ENCODE measurements at regions not wholly inside any gene's neighbourhood (a gene's known extent, or its start where the extent isn't known, plus 50 kb on each side); places are given as distances from the start of the nearest gene placed in this dataset.
"Not testable (repeated sequence)": the region's sequence is repeated elsewhere in the genome, so short reads cannot be mapped to it uniquely, and the experiment has no call there.

GRCh38 chr5:116859666-116860320, 285.2 kb upstream of the SEMA6A start:
- no peak overlapping the region for H3K27ac ChIP-seq
- H3K79me2 ChIP-seq (ENCODE audit: insufficient read depth, low read depth), result no peaks in the 10 kb centered on the region
- H2AFZ ChIP-seq (ENCODE audit: low read depth), result no peak overlapping the region
- no peaks in the 10 kb centered on the region for H3K36me3 ChIP-seq (ENCODE audit: insufficient read depth)
- no peak for TF ChIP-seq CTCF (conservative IDR thresholded peaks at IDR 0.05; ENCODE audit: low read depth, low read length)
- no peak overlapping the region for H3K4me2 ChIP-seq
- no peaks in the 10 kb centered on the region for H3K4me1 ChIP-seq (ENCODE audit: low read depth, poor library complexity, severe bottlenecking)
- H3K9ac ChIP-seq, result no peak overlapping the region
- H3K4me3 ChIP-seq (IDR thresholded peaks at IDR 0.05; ENCODE audit: insufficient read depth, low read depth, low read length), result no peak overlapping the region
- no peaks in the 10 kb centered on the region for H3K27me3 ChIP-seq (ENCODE audit: insufficient read depth, low read depth)
- no peaks in the 10 kb centered on the region for H4K20me1 ChIP-seq (ENCODE audit: insufficient read depth)

DNA sequence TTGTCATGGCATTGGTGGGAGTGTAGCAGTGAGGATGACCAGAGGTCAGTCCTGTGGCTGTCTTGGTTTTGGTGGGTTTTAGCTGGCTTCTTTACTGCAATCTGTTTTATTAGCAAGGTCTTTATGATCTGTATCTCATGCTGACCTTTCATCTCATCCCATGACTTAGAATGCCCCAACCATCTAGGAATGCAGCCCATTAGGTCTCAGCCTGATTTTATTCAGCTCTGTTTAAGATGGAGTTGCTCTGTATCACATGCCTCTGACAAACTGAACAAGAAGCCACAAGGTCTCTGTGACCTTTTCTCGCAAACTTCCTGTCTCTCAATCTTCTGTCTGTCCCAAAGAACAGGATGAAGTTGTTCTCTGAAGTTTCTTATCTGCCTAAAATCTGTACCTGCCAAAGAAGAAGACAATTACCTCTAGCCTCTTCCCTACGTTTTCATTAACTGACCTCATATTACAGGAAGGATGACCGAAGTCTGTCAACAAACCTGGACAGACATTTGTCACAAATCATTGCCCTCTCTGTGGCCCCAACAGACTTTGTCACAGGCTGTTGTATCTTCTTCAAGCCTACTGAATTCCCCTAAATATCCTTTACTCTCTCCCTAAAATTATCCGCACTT, 284.2 kb upstream of the SEMA6A start:
- no peaks in the 10 kb centered on the region for H3K36me3 ChIP-seq (ENCODE audit: insufficient read depth)
- H3K27ac ChIP-seq, result no peak overlapping the region
- no peak overlapping the region for H3K4me2 ChIP-seq
- TF ChIP-seq CTCF (conservative IDR thresholded peaks at IDR 0.05; ENCODE audit: low read depth, low read length), result no peak
- H3K4me3 ChIP-seq (IDR thresholded peaks at IDR 0.05; ENCODE audit: insufficient read depth, low read depth, low read length), result no peak overlapping the region
- no peaks in the 10 kb centered on the region for H3K4me1 ChIP-seq (ENCODE audit: low read depth, poor library complexity, severe bottlenecking)
- no peaks in the 10 kb centered on the region for H3K79me2 ChIP-seq (ENCODE audit: insufficient read depth, low read depth)
- H3K9ac ChIP-seq, result no peak overlapping the region
- no peaks in the 10 kb centered on the region for H4K20me1 ChIP-seq (ENCODE audit: insufficient read depth)
- H2AFZ ChIP-seq (ENCODE audit: low read depth), result no peak overlapping the region
- no peaks in the 10 kb centered on the region for H3K27me3 ChIP-seq (ENCODE audit: insufficient read depth, low read depth)

GRCh38 chr5:116858020-116858419, 283.4 kb upstream of the SEMA6A start:
- H3K36me3 ChIP-seq (ENCODE audit: insufficient read depth); H3K9ac ChIP-seq; H3K4me1 ChIP-seq (ENCODE audit: low read depth, poor library complexity, severe bottlenecking); H4K20me1 ChIP-seq (ENCODE audit: insufficient read depth); H3K79me2 ChIP-seq (ENCODE audit: insufficient read depth, low read depth); H3K27ac ChIP-seq; H3K4me2 ChIP-seq; H3K27me3 ChIP-seq (ENCODE audit: insufficient read depth, low read depth); H2AFZ ChIP-seq (ENCODE audit: low read depth); H3K4me3 ChIP-seq (IDR thresholded peaks at IDR 0.05; ENCODE audit: insufficient read depth, low read depth, low read length): not testable (repeated sequence)

- Histone ChIP-seq H4K20me1 (ENCODE audit: insufficient read depth) (no peaks in the 10 kb centered on the region), H3K4me2 (no peak overlapping the region), H3K27me3 (ENCODE audit: insufficient read depth, low read depth) (no peaks in the 10 kb centered on the region), H3K79me2 (ENCODE audit: insufficient read depth, low read depth) (no peaks in the 10 kb centered on the region), H2AFZ (ENCODE audit: low read depth) (no peak overlapping the region), H3K4me1 (ENCODE audit: low read depth, poor library complexity, severe bottlenecking) (no peaks in the 10 kb centered on the region), H3K9ac (no peak overlapping the region), H3K4me3 (IDR thresholded peaks at IDR 0.05; ENCODE audit: insufficient read depth, low read depth, low read length) (no peak overlapping the region), H3K36me3 (ENCODE audit: insufficient read depth) (no peaks in the 10 kb centered on the region), H3K27ac (no peak overlapping the region)
- TF ChIP-seq CTCF (conservative IDR thresholded peaks at IDR 0.05; ENCODE audit: low read depth, low read length), result no peak
Observed at GRCh38 chr5:116856271-116856670, 281.6 kb upstream of the SEMA6A start.

DNA sequence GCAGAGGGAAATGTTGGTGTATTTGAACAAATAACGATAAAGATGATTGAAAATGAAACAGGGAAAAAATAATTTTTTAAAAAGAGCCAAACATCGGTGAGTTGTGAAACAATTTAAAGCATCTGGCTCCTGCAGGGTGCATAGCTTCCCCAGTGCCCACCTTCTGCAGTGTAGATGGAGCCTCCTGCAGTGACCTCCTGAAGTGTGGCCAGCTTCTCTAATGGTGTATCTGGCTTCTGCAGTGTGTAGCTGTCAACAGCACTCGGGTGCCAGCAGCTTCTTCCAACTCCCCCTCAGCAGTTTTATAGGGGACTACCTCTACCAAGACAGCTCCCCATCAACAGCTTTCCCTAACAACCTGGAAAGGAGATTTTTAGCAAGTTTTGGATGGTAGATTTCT, 279.4 kb upstream of the SEMA6A start:
- Histone ChIP-seq H3K4me2 (no peak overlapping the region), H3K4me3 (IDR thresholded peaks at IDR 0.05; ENCODE audit: insufficient read depth, low read depth, low read length) (no peak overlapping the region), H3K27me3 (ENCODE audit: insufficient read depth, low read depth) (no peaks in the 10 kb centered on the region), H2AFZ (ENCODE audit: low read depth) (no peak overlapping the region), H4K20me1 (ENCODE audit: insufficient read depth) (no peaks in the 10 kb centered on the region), H3K4me1 (ENCODE audit: low read depth, poor library complexity, severe bottlenecking) (no peaks in the 10 kb centered on the region), H3K27ac (no peak overlapping the region), H3K9ac (no peak overlapping the region), H3K36me3 (ENCODE audit: insufficient read depth) (no peaks in the 10 kb centered on the region), H3K79me2 (ENCODE audit: insufficient read depth, low read depth) (no peaks in the 10 kb centered on the region)
- TF ChIP-seq CTCF (conservative IDR thresholded peaks at IDR 0.05; ENCODE audit: low read depth, low read length), result no peak

Measured in KMS-11 (cell line).